CD4-positive, alpha-beta T cell (primary cell): ENCODE measurements at regions not wholly inside any gene's neighbourhood (a gene's known extent, or its start where the extent isn't known, plus 50 kb on each side); places are given as distances from the start of the nearest gene placed in this dataset.

ENCODE experiments used
- ATAC-seq: fragments of 200-7000 bp; cut with Tn5 transposase; one replicate; pipeline ENCODE4 v1.10.0; 2022; ENCODE audit warnings: mild to moderate bottlenecking; ENCODE audit not compliant: poor library complexity
- CTCF ChIA-PET: fragments of 350-600 bp; sonication (Branson Sonifier 250); formaldehyde crosslinking; loops from one replicate; lab custom pipeline; 2021; ENCODE audit warnings: antibody characterized with exemption, inconsistent platforms; lab: Charles Lee
- POLR2A ChIA-PET: fragments of 350-600 bp; sonication (Branson Sonifier 250); formaldehyde crosslinking; loops from one replicate; lab custom pipeline; 2021; ENCODE audit warnings: antibody characterized with exemption, inconsistent platforms; lab: Charles Lee
- DNase-seq, 14 experiments: peaks; one replicate each; pipeline ENCODE4 v3.0.0-alpha.2; 2013 to 2020; ENCODE audit warnings: mixed read lengths in 2 of 14
- H3K27ac ChIP-seq, 2 donors: one replicate each; pipeline versions ENCODE4 v1.5.1 to v1.7.0; 2013; ENCODE audit warnings: low read length in 2 of 2, low read depth in 1 of 2, mild to moderate bottlenecking in 1 of 2
- H3K27me3 ChIP-seq, 2 experiments: 1 replicate in 1 of 2; 2 replicates in 1 of 2; pipeline versions ENCODE4 v1.6.1 to v1.7.0; 2013; ENCODE audit warnings: low read length in 2 of 2, control low read depth in 1 of 2, mild to moderate bottlenecking in 1 of 2, moderate library complexity in 1 of 2; ENCODE audit not compliant: insufficient read depth in 2 of 2, control insufficient read depth in 1 of 2
- H3K36me3 ChIP-seq: one replicate; pipeline ENCODE4 v1.6.1; 2013; ENCODE audit warnings: low read length, control low read depth; ENCODE audit not compliant: insufficient read depth
- H3K4me1 ChIP-seq: one replicate; pipeline ENCODE4 v1.6.1; 2013; ENCODE audit warnings: low read length, control low read depth; ENCODE audit not compliant: insufficient read depth
- H3K4me3 ChIP-seq: one replicate; pipeline ENCODE4 v1.5.1; 2013; ENCODE audit warnings: mild to moderate bottlenecking, low read length, moderate library complexity
- H3K9me3 ChIP-seq, 2 experiments: 1 replicate in 1 of 2; 2 replicates in 1 of 2; pipeline versions ENCODE4 v1.6.1 to v1.7.0; 2013; ENCODE audit warnings: low read length in 2 of 2, mild to moderate bottlenecking in 2 of 2, control low read depth in 1 of 2, moderate library complexity in 1 of 2; ENCODE audit not compliant: control insufficient read depth in 1 of 2, insufficient read depth in 1 of 2
- H3K27ac Mint-ChIP-seq: one replicate; pipeline ENCODE4 v1.8.0; 2020; ENCODE audit warnings: mixed read lengths
- H3K27me3 Mint-ChIP-seq: one replicate; pipeline ENCODE4 v1.8.0; 2021; ENCODE audit warnings: mixed read lengths
- H3K36me3 Mint-ChIP-seq: one replicate; pipeline ENCODE4 v1.8.0; 2021; ENCODE audit warnings: low read depth, mixed read lengths
- H3K4me1 Mint-ChIP-seq: one replicate; pipeline ENCODE4 v1.8.0; 2021; ENCODE audit warnings: low read depth, mixed read lengths
- H3K4me3 Mint-ChIP-seq: one replicate; pipeline ENCODE4 v1.8.0; 2020; ENCODE audit warnings: mild to moderate bottlenecking, mixed read lengths
- H3K9me3 Mint-ChIP-seq: one replicate; pipeline ENCODE4 v1.8.0; 2020; ENCODE audit warnings: mixed read lengths
- intact Hi-C, 2 experiments: fragments of 100-400 bp; cut with DNase I in 1 of 2; cut with micrococcal nuclease in 1 of 2; formaldehyde crosslinking; loops; one replicate each; pipeline versions ENCODE4 v1.15.1 to v1.9.0; 2023 to 2025; cut with DNase I, micrococcal nuclease
- TF ChIP-seq, protein P1 (sequence below): fragments of 200-600 bp; IDR thresholded peaks from one replicate; pipeline ENCODE4 v1.8.0; 2022; ENCODE audit warnings: antibody characterized with exemption, mild to moderate bottlenecking

DNA sequence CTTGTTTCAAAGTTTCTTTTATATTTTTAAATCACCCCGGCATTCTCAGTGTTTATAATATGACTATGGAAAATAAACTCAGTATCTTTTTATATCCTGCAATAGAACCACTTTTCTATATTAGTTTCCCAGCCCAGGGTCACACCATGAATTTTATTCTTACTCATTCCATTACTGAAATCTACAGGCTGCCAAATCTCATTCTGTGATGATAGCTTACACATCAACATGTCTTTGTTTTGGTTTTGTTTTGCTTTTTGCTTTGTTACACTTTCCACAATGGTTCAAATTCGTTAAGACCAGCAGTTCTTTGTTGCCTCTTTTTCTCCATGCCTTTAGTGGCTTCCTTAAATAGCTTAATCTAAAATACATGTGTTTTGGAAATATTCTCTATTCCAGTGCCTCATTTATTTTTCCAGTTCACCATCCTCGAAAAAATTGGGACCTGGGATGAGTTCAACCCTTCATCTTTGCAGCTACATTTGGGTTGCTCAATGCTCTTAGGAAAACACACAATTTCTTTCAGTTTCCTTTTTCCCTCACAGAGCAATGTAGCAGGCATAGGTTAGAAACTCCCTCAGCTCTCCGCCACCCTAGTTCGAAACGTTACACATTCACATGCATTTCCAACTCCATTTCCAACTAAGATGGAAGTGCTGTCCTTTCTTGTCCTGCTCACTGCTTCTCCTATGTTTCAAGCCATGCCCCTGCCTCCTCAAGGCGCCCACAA is 1146.3 kb downstream of the MAT2B start:
- Mint-ChIP-seq H3K27ac (no peak overlapping the region), H3K27me3 (no peaks in the 10 kb centered on the region), H3K4me1 (no peaks in the 10 kb centered on the region), H3K9me3 (peaks cover 3% of the 10 kb centered on the region), H3K4me3 (no peak overlapping the region), H3K36me3 (no peaks in the 10 kb centered on the region)
- Histone ChIP-seq H3K9me3 (peaks cover 0 to 8% of the 10 kb centered on the region in 2 experiments), H3K27ac (no peak overlapping the region), H3K4me1 (no peaks in the 10 kb centered on the region), H3K4me3 (no peak overlapping the region), H3K36me3 (no peaks in the 10 kb centered on the region), H3K27me3 (no peaks in the 10 kb centered on the region)
- TF ChIP-seq, protein P1, sequence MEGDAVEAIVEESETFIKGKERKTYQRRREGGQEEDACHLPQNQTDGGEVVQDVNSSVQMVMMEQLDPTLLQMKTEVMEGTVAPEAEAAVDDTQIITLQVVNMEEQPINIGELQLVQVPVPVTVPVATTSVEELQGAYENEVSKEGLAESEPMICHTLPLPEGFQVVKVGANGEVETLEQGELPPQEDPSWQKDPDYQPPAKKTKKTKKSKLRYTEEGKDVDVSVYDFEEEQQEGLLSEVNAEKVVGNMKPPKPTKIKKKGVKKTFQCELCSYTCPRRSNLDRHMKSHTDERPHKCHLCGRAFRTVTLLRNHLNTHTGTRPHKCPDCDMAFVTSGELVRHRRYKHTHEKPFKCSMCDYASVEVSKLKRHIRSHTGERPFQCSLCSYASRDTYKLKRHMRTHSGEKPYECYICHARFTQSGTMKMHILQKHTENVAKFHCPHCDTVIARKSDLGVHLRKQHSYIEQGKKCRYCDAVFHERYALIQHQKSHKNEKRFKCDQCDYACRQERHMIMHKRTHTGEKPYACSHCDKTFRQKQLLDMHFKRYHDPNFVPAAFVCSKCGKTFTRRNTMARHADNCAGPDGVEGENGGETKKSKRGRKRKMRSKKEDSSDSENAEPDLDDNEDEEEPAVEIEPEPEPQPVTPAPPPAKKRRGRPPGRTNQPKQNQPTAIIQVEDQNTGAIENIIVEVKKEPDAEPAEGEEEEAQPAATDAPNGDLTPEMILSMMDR = no peak
- CTCF ChIA-PET = interaction anchor here (0.7 kb wide), 1 partner anchor 50 kb away, joined by 3 read pairs; no protein-coding TSS in a partner anchor
- intact Hi-C loops = no loop called here
- POLR2A ChIA-PET = no interaction called here
- ATAC-seq (no peak), DNase-seq (no peak)

DNA sequence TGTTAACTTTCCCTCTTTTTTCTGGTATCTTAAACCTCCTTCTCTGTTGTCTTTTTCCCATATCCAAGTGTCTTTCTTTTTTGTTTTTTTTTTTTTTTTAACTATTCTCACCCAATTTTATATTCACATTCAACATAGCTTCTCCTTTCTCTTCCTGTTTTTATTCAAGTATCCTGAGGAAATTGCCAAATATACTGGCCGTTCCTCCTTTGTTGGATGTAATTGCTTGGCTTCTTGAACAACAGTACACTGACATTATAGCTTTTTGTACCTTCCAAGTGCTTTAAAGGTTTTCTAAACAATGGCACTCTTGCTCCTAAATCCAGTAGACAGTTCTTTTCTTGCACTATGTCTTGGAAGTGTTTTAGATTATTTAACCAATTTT is 1146.8 kb downstream of the MAT2B start:
- no peak for DNase-seq
- no peak overlapping the region for H3K4me3 ChIP-seq
- no peaks in the 10 kb centered on the region for H3K27me3 Mint-ChIP-seq

DNA sequence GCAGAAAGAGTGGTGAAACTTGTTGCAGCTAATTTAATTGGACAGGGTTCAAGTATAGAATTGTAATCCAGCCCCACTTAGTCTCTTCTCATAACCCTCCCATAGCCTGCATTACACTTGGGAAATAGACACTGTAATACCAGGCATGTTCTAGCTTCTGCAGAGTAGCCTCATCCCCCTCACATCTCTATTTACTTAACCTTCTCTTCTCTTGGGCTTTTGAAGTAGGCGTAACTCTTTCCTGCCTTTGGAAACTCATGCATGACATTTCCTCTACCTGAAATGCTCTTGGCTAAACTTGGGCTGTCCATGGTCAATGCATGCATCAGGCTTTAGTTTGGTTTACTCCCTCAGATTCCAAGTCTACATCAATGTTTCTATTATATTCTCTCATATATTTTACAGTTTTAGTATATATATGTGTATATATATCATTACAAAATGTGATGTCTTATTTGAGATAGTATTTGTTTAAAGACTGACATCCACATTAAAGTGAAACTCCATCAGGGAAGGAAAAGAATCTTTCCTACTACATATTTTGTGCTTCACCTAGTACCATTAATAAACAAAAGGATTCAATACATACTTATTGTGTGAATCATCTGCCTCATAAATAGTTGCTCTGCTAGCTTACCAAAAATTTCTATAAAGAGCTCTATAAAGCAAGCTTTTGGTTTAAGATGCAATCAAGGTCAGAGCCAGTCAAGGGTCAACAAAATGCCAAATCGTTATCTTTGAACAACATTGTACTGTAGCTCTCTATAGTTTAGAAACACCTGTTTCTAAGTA is 1158.0 kb downstream of the MAT2B start:
- no peak for ATAC-seq
- H3K36me3 ChIP-seq = no peaks in the 10 kb centered on the region
- H3K4me1 ChIP-seq = no peaks in the 10 kb centered on the region
- no peak overlapping the region for H3K4me3 ChIP-seq
- H3K9me3 ChIP-seq = no peaks in the 10 kb centered on the region
- Mint-ChIP-seq H3K27me3 (no peaks in the 10 kb centered on the region), H3K27ac (no peak overlapping the region), H3K9me3 (no peaks in the 10 kb centered on the region), H3K4me1 (no peaks in the 10 kb centered on the region), H3K36me3 (no peaks in the 10 kb centered on the region), H3K4me3 (no peak overlapping the region)
- no peak overlapping the region for H3K27ac ChIP-seq
- ChIA-PET CTCF (no interaction called here), POLR2A (no interaction called here)
- H3K27me3 ChIP-seq = no peaks in the 10 kb centered on the region
- DNase-seq = no peak
- intact Hi-C loops = no loop called here
- TF ChIP-seq, protein P1 = no peak

More for the DNA sequence above, 1146.8 kb downstream of the MAT2B start:
- no peak overlapping the region for H3K27ac Mint-ChIP-seq
- no peaks in the 10 kb centered on the region for H3K36me3 Mint-ChIP-seq
- ATAC-seq = no peak
- H3K27me3 ChIP-seq = no peaks in the 10 kb centered on the region
- H3K9me3 ChIP-seq = peaks cover 0 to 8% of the 10 kb centered on the region in 2 experiments
- TF ChIP-seq, protein P1 = no peak
- no peaks in the 10 kb centered on the region for H3K4me1 ChIP-seq
- intact Hi-C loops = no loop called here
- H3K4me3 Mint-ChIP-seq = no peak overlapping the region
- H3K27ac ChIP-seq = no peak overlapping the region
- no peaks in the 10 kb centered on the region for H3K4me1 Mint-ChIP-seq
- POLR2A ChIA-PET = no interaction called here
- H3K36me3 ChIP-seq = no peaks in the 10 kb centered on the region
- CTCF ChIA-PET = interaction anchor here (0.7 kb wide), 1 partner anchor 49 kb away, joined by 3 read pairs; no protein-coding TSS in a partner anchor
- peaks cover 3% of the 10 kb centered on the region for H3K9me3 Mint-ChIP-seq
